GM12872 (cell line): ENCODE measurements at regions not wholly inside any gene's neighbourhood (a gene's known extent, or its start where the extent isn't known, plus 50 kb on each side); places are given as distances from the start of the nearest gene placed in this dataset.

Source experiments
- CTCF ChIP-seq: IDR thresholded peaks from 3 replicates; pipeline ENCODE4 v1.5.1; 2011; ENCODE audit warnings: low read depth, mild to moderate bottlenecking, low read length, moderate library complexity; ENCODE audit not compliant: insufficient read depth

GRCh38 chr9:88596376-88596775, 61.4 kb downstream of the NXNL2 start:
- no peak for TF ChIP-seq CTCF

- no peak for TF ChIP-seq CTCF
These were observed 70.0 kb downstream of the NXNL2 start for GRCh38 chr9:88604836-88605511.

GRCh38 chr9:88605512-88606362, 70.8 kb downstream of the NXNL2 start:
- no peak for TF ChIP-seq CTCF

GRCh38 chr9:88614359-88614758, 79.4 kb downstream of the NXNL2 start:
- TF ChIP-seq CTCF, result no peak

- no peak for TF ChIP-seq CTCF
These were observed 88.7 kb downstream of the NXNL2 start for GRCh38 chr9:88623698-88624097.

GRCh38 chr9:88628114-88628513, 93.1 kb downstream of the NXNL2 start:
- TF ChIP-seq CTCF, result no peak

- TF ChIP-seq CTCF, result no peak
These were observed 93.8 kb downstream of the NXNL2 start for GRCh38 chr9:88628811-88629210.
